ENCODE measurements at regions not wholly inside any gene's neighbourhood (a gene's known extent, or its start where the extent isn't known, plus 50 kb on each side); places are given as distances from the start of the nearest gene placed in this dataset.

DNA sequence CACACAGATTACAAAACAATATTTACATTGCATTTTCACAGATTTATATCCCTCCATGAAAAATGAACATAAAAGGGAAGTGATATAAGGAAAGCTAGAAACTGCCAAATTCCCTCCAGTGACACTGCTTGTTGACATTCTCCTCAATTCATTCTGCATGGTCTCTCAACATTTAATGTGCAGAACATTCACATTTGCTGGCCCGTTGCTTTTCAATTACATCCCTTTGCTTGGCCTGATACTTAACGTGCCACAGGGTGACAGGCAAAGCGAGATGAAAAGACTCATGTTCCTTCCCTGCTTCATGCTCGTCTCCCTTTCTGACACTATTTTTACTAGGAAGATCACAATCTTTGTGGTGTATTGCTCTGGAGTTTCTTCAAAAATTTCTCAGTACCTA is 1019.7 kb upstream of the LRRN3 start:
- no peaks in the 10 kb centered on the region for H3K36me3 ChIP-seq
- H2AFZ ChIP-seq (replicated peaks) = no peak overlapping the region
- Mint-ChIP-seq H3K4me3 (no peak overlapping the region), H3K9me3 (no peaks in the 10 kb centered on the region), H3K36me3 (no peaks in the 10 kb centered on the region), H3K27ac (peak overlapping the region; percentile 9), H3K27me3 (ENCODE audit: insufficient read depth, low read depth) (peaks cover 4% of the 10 kb centered on the region), H3K4me1 (peaks cover 13% of the 10 kb centered on the region)
- H3K4me1 ChIP-seq = no peaks in the 10 kb centered on the region
- DNase-seq (ENCODE audit: low spot score) = no peak
- no peak overlapping the region for H3K9ac ChIP-seq
- H3K79me2 ChIP-seq (ENCODE audit: low read depth) = no peaks in the 10 kb centered on the region
- TF ChIP-seq, protein P1, sequence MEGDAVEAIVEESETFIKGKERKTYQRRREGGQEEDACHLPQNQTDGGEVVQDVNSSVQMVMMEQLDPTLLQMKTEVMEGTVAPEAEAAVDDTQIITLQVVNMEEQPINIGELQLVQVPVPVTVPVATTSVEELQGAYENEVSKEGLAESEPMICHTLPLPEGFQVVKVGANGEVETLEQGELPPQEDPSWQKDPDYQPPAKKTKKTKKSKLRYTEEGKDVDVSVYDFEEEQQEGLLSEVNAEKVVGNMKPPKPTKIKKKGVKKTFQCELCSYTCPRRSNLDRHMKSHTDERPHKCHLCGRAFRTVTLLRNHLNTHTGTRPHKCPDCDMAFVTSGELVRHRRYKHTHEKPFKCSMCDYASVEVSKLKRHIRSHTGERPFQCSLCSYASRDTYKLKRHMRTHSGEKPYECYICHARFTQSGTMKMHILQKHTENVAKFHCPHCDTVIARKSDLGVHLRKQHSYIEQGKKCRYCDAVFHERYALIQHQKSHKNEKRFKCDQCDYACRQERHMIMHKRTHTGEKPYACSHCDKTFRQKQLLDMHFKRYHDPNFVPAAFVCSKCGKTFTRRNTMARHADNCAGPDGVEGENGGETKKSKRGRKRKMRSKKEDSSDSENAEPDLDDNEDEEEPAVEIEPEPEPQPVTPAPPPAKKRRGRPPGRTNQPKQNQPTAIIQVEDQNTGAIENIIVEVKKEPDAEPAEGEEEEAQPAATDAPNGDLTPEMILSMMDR (IDR thresholded peaks at IDR 0.05) = no peak
- TF ChIP-seq EZH2 (IDR thresholded peaks at IDR 0.05) = no peak
- no peak for TF ChIP-seq EZH2phosphoT487 (IDR thresholded peaks at IDR 0.05)
- no peak overlapping the region for H3K27ac ChIP-seq
- H3K4me2 ChIP-seq = no peak overlapping the region
- no peaks in the 10 kb centered on the region for H4K20me1 ChIP-seq (ENCODE audit: low read depth)
- no peak overlapping the region for H3K4me3 ChIP-seq
- H3K27me3 ChIP-seq = no peaks in the 10 kb centered on the region
- no peaks in the 10 kb centered on the region for H3F3A ChIP-seq (ENCODE audit: low read depth)
- H3K9me3 ChIP-seq (ENCODE audit: low read depth) = no peaks in the 10 kb centered on the region

DNA sequence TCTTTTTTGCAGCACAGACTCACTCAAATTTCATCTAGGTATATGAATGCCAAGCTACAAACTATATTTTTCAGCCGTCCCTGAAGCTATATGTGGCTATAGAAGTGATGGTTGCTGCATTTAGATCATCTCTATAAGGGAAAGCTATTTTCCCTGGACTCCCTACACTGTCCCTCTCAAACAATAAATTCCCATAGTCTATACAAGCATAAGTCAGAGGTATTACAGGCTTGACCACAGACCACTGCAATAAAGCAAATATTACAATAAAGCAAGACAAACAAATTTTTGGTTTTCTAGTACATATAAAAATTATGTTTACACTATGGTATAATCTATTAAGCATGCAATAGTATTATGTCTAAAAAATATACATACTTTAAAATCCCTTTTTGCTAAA is 1015.5 kb upstream of the LRRN3 start:
- H3K9me3 ChIP-seq (ENCODE audit: low read depth) = no peaks in the 10 kb centered on the region
- TF ChIP-seq EZH2 (IDR thresholded peaks at IDR 0.05) (no peak), EZH2phosphoT487 (IDR thresholded peaks at IDR 0.05) (no peak)
- TF ChIP-seq, protein P1 (IDR thresholded peaks at IDR 0.05) = no peak
- H3K36me3 ChIP-seq = no peaks in the 10 kb centered on the region
- no peak overlapping the region for H3K4me3 ChIP-seq
- Mint-ChIP-seq H3K27me3 (ENCODE audit: insufficient read depth, low read depth) (no peaks in the 10 kb centered on the region), H3K4me3 (no peak overlapping the region), H3K4me1 (peaks cover 13% of the 10 kb centered on the region), H3K9me3 (peaks cover 5% of the 10 kb centered on the region), H3K36me3 (no peaks in the 10 kb centered on the region), H3K27ac (no peak overlapping the region)
- H3K4me1 ChIP-seq = no peaks in the 10 kb centered on the region
- H2AFZ ChIP-seq (replicated peaks) = no peak overlapping the region
- H3K27ac ChIP-seq = no peak overlapping the region
- no peak for DNase-seq (ENCODE audit: low spot score)
- no peaks in the 10 kb centered on the region for H4K20me1 ChIP-seq (ENCODE audit: low read depth)
- H3F3A ChIP-seq (ENCODE audit: low read depth) = no peaks in the 10 kb centered on the region
- no peak overlapping the region for H3K4me2 ChIP-seq
- H3K79me2 ChIP-seq (ENCODE audit: low read depth) = no peaks in the 10 kb centered on the region
- H3K9ac ChIP-seq = no peak overlapping the region
- H3K27me3 ChIP-seq = no peaks in the 10 kb centered on the region

DNA sequence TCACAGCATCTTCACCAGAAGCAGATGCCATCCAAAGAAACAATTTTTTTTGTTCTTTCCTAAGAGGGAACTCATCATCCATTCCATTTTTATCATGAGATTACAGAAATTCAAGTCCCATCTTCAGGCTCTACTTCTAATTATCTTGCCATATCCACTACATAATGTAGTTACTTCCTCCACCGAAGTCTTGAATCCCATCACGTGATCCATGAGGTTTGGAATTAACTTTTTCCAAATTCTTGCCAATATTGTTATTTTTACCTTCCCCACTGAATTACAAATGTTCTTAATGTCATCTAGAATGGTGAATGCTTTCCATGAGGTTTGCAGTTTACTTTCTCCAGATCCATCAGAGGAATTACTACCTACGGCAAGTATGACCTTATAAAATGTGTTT is 1014.7 kb upstream of the LRRN3 start:
- no peaks in the 10 kb centered on the region for H3K9me3 ChIP-seq (ENCODE audit: low read depth)
- no peak for TF ChIP-seq EZH2phosphoT487 (IDR thresholded peaks at IDR 0.05)
- no peak for TF ChIP-seq EZH2 (IDR thresholded peaks at IDR 0.05)
- TF ChIP-seq, protein P1 (IDR thresholded peaks at IDR 0.05) = no peak
- H3K4me1 Mint-ChIP-seq = peaks cover 9% of the 10 kb centered on the region
- no peak overlapping the region for H3K27ac Mint-ChIP-seq
- DNase-seq (ENCODE audit: low spot score) = no peak
- H3K4me3 Mint-ChIP-seq = no peak overlapping the region
- no peaks in the 10 kb centered on the region for H3F3A ChIP-seq (ENCODE audit: low read depth)
- no peaks in the 10 kb centered on the region for H3K27me3 Mint-ChIP-seq (ENCODE audit: insufficient read depth, low read depth)
- H3K9me3 Mint-ChIP-seq = peaks cover 5% of the 10 kb centered on the region
- H2AFZ ChIP-seq (replicated peaks) = no peak overlapping the region
- no peak overlapping the region for H3K9ac ChIP-seq
- no peaks in the 10 kb centered on the region for H3K36me3 ChIP-seq
- no peaks in the 10 kb centered on the region for H3K27me3 ChIP-seq
- no peaks in the 10 kb centered on the region for H3K36me3 Mint-ChIP-seq
- no peak overlapping the region for H3K4me2 ChIP-seq
- no peaks in the 10 kb centered on the region for H3K4me1 ChIP-seq
- no peak overlapping the region for H3K27ac ChIP-seq
- no peaks in the 10 kb centered on the region for H3K79me2 ChIP-seq (ENCODE audit: low read depth)
- H3K4me3 ChIP-seq = no peak overlapping the region
- no peaks in the 10 kb centered on the region for H4K20me1 ChIP-seq (ENCODE audit: low read depth)

Data from neural progenitor cell (in vitro differentiated cells).